ENCODE measurements at regions not wholly inside any gene's neighbourhood (a gene's known extent, or its start where the extent isn't known, plus 50 kb on each side); places are given as distances from the start of the nearest gene placed in this dataset.
A peak's percentile ranks its signal among the peaks of the same experiment; 100 is the strongest.

- peak in 1 of 2 donors; percentile 18 for DNase-seq
Observed at GRCh38 chr11:95299078-95299679, 68.2 kb upstream of the SESN3 start.

- no peak for DNase-seq
Observed at GRCh38 chr11:95297680-95298452, 66.9 kb upstream of the SESN3 start.

- peak in 1 of 2 donors; percentile 33 for DNase-seq
Observed at GRCh38 chr11:95296621-95297025, 65.6 kb upstream of the SESN3 start.

- no peak for DNase-seq
Observed at GRCh38 chr11:95296165-95296564, 65.2 kb upstream of the SESN3 start.

GRCh38 chr11:95295382-95296149 is 64.6 kb upstream of the SESN3 start:
- no peak for DNase-seq

- no peak for DNase-seq
Observed at GRCh38 chr11:95294701-95295100, 63.7 kb upstream of the SESN3 start.

GRCh38 chr11:95293116-95293515 is 62.1 kb upstream of the SESN3 start:
- DNase-seq: no peak

- no peak for DNase-seq
Observed at GRCh38 chr11:95291946-95292345, 60.9 kb upstream of the SESN3 start.

GRCh38 chr11:95289378-95290101 is 58.5 kb upstream of the SESN3 start:
- DNase-seq: no peak

GRCh38 chr11:95284057-95285052 is 53.4 kb upstream of the SESN3 start:
- no peak for DNase-seq

- DNase-seq: no peak
Observed at GRCh38 chr11:95283650-95284049, 52.6 kb upstream of the SESN3 start.

- no peak for DNase-seq
Observed at GRCh38 chr11:95283146-95283545, 52.1 kb upstream of the SESN3 start.

- no peak for DNase-seq
Observed at GRCh38 chr11:95282291-95282751, 51.3 kb upstream of the SESN3 start.
